ENCODE measurements at regions not wholly inside any gene's neighbourhood (a gene's known extent, or its start where the extent isn't known, plus 50 kb on each side); places are given as distances from the start of the nearest gene placed in this dataset.

DNA sequence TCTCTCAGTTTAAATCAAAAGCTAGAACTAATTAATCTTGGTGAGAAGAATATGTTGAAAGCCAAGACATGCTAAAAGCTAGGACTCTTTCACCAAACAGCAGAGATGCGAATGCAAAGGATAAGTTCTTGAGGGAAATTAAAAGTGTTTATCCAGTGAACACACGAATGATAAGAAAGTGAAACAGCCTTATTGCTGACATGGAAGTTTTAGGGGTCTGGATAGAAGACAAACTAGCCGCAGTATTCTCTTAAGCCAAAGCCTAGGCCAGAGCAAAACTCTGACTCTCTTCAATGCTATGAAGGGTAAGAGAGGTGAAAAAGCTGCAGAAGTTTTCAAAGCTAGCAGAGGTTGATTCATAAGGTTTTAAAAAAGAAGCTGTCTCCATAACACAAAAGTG lies 103.0 kb downstream of the UFM1 start:
- TF ChIP-seq, protein P1, sequence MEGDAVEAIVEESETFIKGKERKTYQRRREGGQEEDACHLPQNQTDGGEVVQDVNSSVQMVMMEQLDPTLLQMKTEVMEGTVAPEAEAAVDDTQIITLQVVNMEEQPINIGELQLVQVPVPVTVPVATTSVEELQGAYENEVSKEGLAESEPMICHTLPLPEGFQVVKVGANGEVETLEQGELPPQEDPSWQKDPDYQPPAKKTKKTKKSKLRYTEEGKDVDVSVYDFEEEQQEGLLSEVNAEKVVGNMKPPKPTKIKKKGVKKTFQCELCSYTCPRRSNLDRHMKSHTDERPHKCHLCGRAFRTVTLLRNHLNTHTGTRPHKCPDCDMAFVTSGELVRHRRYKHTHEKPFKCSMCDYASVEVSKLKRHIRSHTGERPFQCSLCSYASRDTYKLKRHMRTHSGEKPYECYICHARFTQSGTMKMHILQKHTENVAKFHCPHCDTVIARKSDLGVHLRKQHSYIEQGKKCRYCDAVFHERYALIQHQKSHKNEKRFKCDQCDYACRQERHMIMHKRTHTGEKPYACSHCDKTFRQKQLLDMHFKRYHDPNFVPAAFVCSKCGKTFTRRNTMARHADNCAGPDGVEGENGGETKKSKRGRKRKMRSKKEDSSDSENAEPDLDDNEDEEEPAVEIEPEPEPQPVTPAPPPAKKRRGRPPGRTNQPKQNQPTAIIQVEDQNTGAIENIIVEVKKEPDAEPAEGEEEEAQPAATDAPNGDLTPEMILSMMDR (IDR thresholded peaks at IDR 0.05) = no peak
- TF ChIP-seq POLR2AphosphoS5 (IDR thresholded peaks at IDR 0.05; ENCODE audit: low read depth, low read length) (no peak), SIN3A (IDR thresholded peaks at IDR 0.05; ENCODE audit: borderline replicate concordance, insufficient read depth, low read depth, low read length) (no peak)
